Smooth muscle cell (in vitro differentiated cells): ENCODE measurements at regions not wholly inside any gene's neighbourhood (a gene's known extent, or its start where the extent isn't known, plus 50 kb on each side); places are given as distances from the start of the nearest gene placed in this dataset.

Experiments used
- DNase-seq: peaks from one replicate; lab custom pipeline; 2025; ENCODE audit not compliant: unreplicated experiment; lab: John Stamatoyannopoulos, UW
- H2AFZ ChIP-seq: fragments of 200-600 bp; sonication (generic); 2 replicates; pipeline ENCODE4 v1.6.0; 2016; ENCODE audit warnings: antibody characterized with exemption, low read depth, mild to moderate bottlenecking
- H3F3A ChIP-seq: fragments of 200-600 bp; sonication (generic); 2 replicates; pipeline ENCODE4 v1.6.0; 2017; ENCODE audit warnings: antibody characterized with exemption, low read depth
- H3K27ac ChIP-seq: fragments of 200-600 bp; sonication (generic); 2 replicates; pipeline ENCODE4 v1.5.1; 2016; ENCODE audit warnings: low read depth, mild to moderate bottlenecking
- H3K27me3 ChIP-seq: fragments of 200-600 bp; sonication (generic); 2 replicates; pipeline ENCODE4 v1.6.1; 2016; ENCODE audit warnings: low read depth, mild to moderate bottlenecking
- H3K36me3 ChIP-seq: fragments of 200-600 bp; sonication (generic); 2 replicates; pipeline ENCODE4 v1.5.1; 2016; ENCODE audit warnings: low read depth
- H3K4me1 ChIP-seq: fragments of 200-600 bp; sonication (generic); 2 replicates; pipeline ENCODE4 v1.5.1; 2016; ENCODE audit warnings: low read depth
- H3K4me2 ChIP-seq: fragments of 200-600 bp; sonication (generic); 2 replicates; pipeline ENCODE4 v1.6.0; 2016; ENCODE audit warnings: mild to moderate bottlenecking
- H3K4me3 ChIP-seq: fragments of 200-600 bp; sonication (generic); 2 replicates; pipeline ENCODE4 v1.5.1; 2016; ENCODE audit warnings: mild to moderate bottlenecking
- H3K79me2 ChIP-seq: fragments of 200-600 bp; sonication (generic); 2 replicates; pipeline ENCODE4 v1.6.0; 2016; ENCODE audit warnings: low read depth, mild to moderate bottlenecking
- H3K9ac ChIP-seq: fragments of 200-600 bp; sonication (generic); 2 replicates; pipeline ENCODE4 v1.6.0; 2016; ENCODE audit warnings: low read depth
- H3K9me3 ChIP-seq: fragments of 200-600 bp; sonication (generic); replicated peaks from 2 replicates; pipeline ENCODE4 v1.5.1; 2016; ENCODE audit warnings: low read depth
- H4K20me1 ChIP-seq: fragments of 200-600 bp; sonication (generic); 2 replicates; pipeline ENCODE4 v1.6.0; 2016; ENCODE audit warnings: low read depth
- WGBS: methylation state at CpG from one replicate; pipeline ENCODE4 v1.1.7; 2016; ENCODE audit warnings: low lambda C conversion rate; 5-methylcytosine and 5-hydroxymethylcytosine counted together
- TF ChIP-seq, protein P1 (sequence below): fragments of 200-600 bp; sonication (generic); IDR thresholded peaks from 2 replicates; pipeline ENCODE4 v1.5.1; 2017; ENCODE audit warnings: borderline replicate concordance, mild to moderate bottlenecking, antibody characterized with exemption; ENCODE audit not compliant: insufficient read depth, poor library complexity, severe bottlenecking

DNA sequence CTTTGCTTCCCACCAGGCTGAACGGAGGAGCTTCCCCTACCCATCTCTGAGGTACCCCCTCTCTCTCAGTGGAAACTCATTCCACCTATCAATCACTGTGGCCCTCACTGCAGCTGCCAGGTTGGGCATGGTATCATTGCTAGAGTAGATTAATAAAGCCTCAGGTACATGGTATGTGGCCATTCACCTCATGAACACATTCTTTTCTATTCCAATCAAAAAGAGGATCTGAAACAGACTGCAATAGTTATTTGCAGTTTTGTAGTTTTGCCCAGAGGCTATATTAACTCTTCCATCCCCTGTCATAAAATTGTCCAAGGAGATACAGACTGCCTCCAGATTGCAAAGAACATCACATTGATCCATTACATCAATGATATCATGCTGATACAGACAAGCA is 85.8 kb upstream of the MVB12B start:
- Histone ChIP-seq H3K4me1 (no peaks in the 10 kb centered on the region), H3K79me2 (no peaks in the 10 kb centered on the region), H2AFZ (no peak overlapping the region), H3K27ac (no peak overlapping the region), H3K4me3 (no peak overlapping the region), H3K9me3 (no peaks in the 10 kb centered on the region), H3K9ac (no peak overlapping the region), H3K36me3 (no peaks in the 10 kb centered on the region), H3K4me2 (no peak overlapping the region), H4K20me1 (no peaks in the 10 kb centered on the region), H3F3A (no peaks in the 10 kb centered on the region), H3K27me3 (peaks cover 11% of the 10 kb centered on the region)
- WGBS: 59% methylated on average over 1 of the region's 1 CpG
- no peak for DNase-seq
- TF ChIP-seq, protein P1, sequence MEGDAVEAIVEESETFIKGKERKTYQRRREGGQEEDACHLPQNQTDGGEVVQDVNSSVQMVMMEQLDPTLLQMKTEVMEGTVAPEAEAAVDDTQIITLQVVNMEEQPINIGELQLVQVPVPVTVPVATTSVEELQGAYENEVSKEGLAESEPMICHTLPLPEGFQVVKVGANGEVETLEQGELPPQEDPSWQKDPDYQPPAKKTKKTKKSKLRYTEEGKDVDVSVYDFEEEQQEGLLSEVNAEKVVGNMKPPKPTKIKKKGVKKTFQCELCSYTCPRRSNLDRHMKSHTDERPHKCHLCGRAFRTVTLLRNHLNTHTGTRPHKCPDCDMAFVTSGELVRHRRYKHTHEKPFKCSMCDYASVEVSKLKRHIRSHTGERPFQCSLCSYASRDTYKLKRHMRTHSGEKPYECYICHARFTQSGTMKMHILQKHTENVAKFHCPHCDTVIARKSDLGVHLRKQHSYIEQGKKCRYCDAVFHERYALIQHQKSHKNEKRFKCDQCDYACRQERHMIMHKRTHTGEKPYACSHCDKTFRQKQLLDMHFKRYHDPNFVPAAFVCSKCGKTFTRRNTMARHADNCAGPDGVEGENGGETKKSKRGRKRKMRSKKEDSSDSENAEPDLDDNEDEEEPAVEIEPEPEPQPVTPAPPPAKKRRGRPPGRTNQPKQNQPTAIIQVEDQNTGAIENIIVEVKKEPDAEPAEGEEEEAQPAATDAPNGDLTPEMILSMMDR: no peak

DNA sequence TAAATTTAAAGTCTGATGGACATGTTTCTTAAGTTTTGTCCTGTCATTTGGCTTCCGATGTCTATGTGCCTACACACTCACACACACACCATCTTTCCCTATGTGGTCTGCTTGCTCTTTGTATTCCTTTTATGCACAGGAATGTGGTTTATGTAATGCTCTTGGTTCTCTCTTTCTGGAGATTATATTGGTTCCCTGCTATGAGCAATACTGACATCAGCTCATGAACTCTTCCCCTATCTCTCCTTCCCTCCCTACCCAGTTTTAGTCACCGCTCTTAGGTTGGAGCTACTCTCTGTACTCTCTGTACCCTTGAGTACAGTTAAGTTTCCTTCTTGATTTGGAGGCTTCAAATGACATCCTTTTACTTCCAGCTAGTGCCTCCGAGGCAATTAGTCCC is 77.9 kb upstream of the MVB12B start:
- no peaks in the 10 kb centered on the region for H3K27me3 ChIP-seq
- no peaks in the 10 kb centered on the region for H4K20me1 ChIP-seq
- TF ChIP-seq, protein P1: no peak
- 43% methylated on average over 3 of the region's 3 CpGs for WGBS
- H3K9ac ChIP-seq: no peak overlapping the region
- H3K4me2 ChIP-seq: peak overlapping the region; percentile 36
- H3K9me3 ChIP-seq: no peaks in the 10 kb centered on the region
- no peaks in the 10 kb centered on the region for H3K79me2 ChIP-seq
- H3K27ac ChIP-seq: no peak overlapping the region
- no peak for DNase-seq
- no peak overlapping the region for H2AFZ ChIP-seq
- no peaks in the 10 kb centered on the region for H3F3A ChIP-seq
- no peaks in the 10 kb centered on the region for H3K36me3 ChIP-seq
- H3K4me1 ChIP-seq: no peaks in the 10 kb centered on the region
- no peak overlapping the region for H3K4me3 ChIP-seq

DNA sequence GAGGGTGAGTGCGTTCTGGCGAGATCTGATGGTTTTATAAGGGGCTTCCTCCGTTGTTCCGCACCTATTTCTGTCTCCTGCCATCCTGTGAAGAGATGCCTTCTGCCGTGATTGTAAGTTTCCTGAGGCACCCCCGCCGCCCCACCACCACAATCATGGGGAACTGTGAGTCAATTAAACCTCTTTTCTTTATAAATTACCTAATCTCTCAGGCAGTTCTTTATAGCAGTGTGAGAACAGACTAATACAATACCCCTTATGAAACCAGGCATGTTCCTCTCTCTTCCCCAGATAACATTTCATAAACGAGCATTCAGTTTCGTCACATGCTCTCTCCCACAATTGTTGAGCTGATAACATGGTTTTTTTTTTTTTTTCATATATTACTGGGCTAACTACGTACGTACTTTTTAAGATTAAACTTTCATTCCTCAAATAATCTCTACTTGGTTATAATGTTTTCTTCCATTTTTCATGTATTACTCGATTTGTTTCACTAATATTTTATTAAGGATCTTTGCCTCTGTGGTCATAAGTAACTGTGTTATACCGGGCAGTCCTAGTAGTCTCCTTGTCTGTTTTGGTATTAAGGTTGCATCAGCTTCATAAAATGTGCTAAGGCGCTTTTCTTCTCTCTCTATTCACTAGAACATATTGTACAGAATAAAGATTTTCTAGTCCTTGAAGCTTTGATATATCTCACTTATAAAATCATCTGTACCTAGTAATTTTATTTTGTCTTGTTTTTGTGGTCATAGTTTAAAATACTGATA is 64.9 kb upstream of the MVB12B start:
- Histone ChIP-seq H3K4me2 (no peak overlapping the region), H3K4me3 (no peak overlapping the region), H3K9ac (no peak overlapping the region), H3K9me3 (no peaks in the 10 kb centered on the region), H3K27ac (no peak overlapping the region), H3K36me3 (no peaks in the 10 kb centered on the region), H3K4me1 (no peaks in the 10 kb centered on the region), H3F3A (no peaks in the 10 kb centered on the region), H3K79me2 (no peaks in the 10 kb centered on the region), H3K27me3 (peaks cover 86% of the 10 kb centered on the region), H2AFZ (no peak overlapping the region), H4K20me1 (no peaks in the 10 kb centered on the region)
- TF ChIP-seq, protein P1: no peak
- 81% methylated on average over 14 of the region's 14 CpGs for WGBS
- DNase-seq: no peak

DNA sequence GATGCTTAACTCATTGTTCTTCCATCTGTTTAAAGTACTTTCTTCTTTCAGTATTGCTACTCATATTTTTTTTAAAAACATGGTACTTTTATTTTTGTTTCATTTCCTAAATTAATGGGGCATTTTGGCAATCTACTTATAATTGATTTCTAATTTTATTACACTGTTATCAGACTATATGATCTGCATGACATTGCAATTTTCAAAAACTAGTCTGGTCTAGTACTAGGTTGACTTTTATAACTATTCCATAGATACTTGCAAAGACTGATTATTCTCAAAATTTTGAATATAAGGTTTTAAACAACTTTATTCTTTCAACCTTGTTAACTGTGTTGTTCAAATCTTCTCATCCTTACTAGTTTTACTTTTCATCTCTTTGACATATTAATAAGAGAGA is 63.9 kb upstream of the MVB12B start:
- Histone ChIP-seq H3K36me3 (no peaks in the 10 kb centered on the region), H3F3A (no peaks in the 10 kb centered on the region), H3K4me1 (no peaks in the 10 kb centered on the region), H3K4me2 (no peak overlapping the region), H3K4me3 (no peak overlapping the region), H3K27me3 (peaks cover 82% of the 10 kb centered on the region), H3K9ac (no peak overlapping the region), H4K20me1 (no peaks in the 10 kb centered on the region), H3K9me3 (no peaks in the 10 kb centered on the region), H3K27ac (no peak overlapping the region), H3K79me2 (no peaks in the 10 kb centered on the region), H2AFZ (no peak overlapping the region)
- TF ChIP-seq, protein P1: no peak
- DNase-seq: no peak
